HepG2 (cell line): ENCODE measurements at regions not wholly inside any gene's neighbourhood (a gene's known extent, or its start where the extent isn't known, plus 50 kb on each side); places are given as distances from the start of the nearest gene placed in this dataset.

Experiments
- ATAC-seq: fragments of 200-7000 bp; cut with Tn5 transposase; 3 replicates; pipeline ENCODE4 v1.9.1; 2020; ENCODE audit warnings: mild to moderate bottlenecking, moderate library complexity
- BruUV-seq: library from RNA; stranded (reverse); fragments of 400-500 nt; replicated peaks from 2 replicates; lab custom pipeline; 2021; lab: Mats Ljungman, UMichigan
- CTCF ChIA-PET: fragments of 300-600 bp; formaldehyde crosslinking; extraction: SDS; loops from one replicate; lab custom pipeline; 2021; ENCODE audit warnings: low total read pairs, inconsistent platforms, low intra/inter-chr PET ratio; lab: Yijun Ruan, JAX
- POLR2A ChIA-PET: fragments of 350-600 bp; sonication (Branson Sonifier 250); formaldehyde crosslinking; loops from one replicate; lab custom pipeline; 2020; ENCODE audit warnings: antibody characterized with exemption, inconsistent platforms; lab: Yijun Ruan, JAX
- DNase-seq: peaks from one replicate; pipeline ENCODE4 v3.0.0-alpha.2; 2015; ENCODE audit warnings: low spot score
- FAIRE-seq: peaks from 3 replicates; lab custom pipeline; 2011; peaks lifted over from hg19 to GRCh38; lab: Jason Lieb, UNC
- H2AFZ ChIP-seq: one replicate; pipeline ENCODE4 v1.6.1; 2011; ENCODE audit warnings: low read length, inconsistent platforms
- H3K27ac ChIP-seq: fragments of 300-600 bp; 3 replicates; pipeline ENCODE4 v1.8.0; 2011; ENCODE audit warnings: mixed run types, mild to moderate bottlenecking, mixed read lengths, low read length, inconsistent platforms; ENCODE audit not compliant: insufficient read depth; ENCODE audit errors: extremely low read length
- H3K27me3 ChIP-seq, 2 experiments: fragments of 200-600 bp in 1 of 2; 2 replicates in 1 of 2; 3 replicates in 1 of 2; pipeline versions ENCODE4 v1.6.0 to v1.8.0; 2011; ENCODE audit warnings: low read length in 2 of 2, mild to moderate bottlenecking in 2 of 2, moderate library complexity in 2 of 2, inconsistent platforms in 1 of 2; ENCODE audit not compliant: insufficient read depth in 2 of 2, control insufficient read depth in 1 of 2
- H3K36me3 ChIP-seq, 2 experiments: fragments of 200-600 bp in 1 of 2; replicated peaks in 1 of 2; 2 replicates in 1 of 2; 3 replicates in 1 of 2; pipeline versions ENCODE4 v1.5.1 to v1.8.0; 2011; ENCODE audit warnings: low read length in 2 of 2, inconsistent platforms in 1 of 2; ENCODE audit not compliant: insufficient read depth in 2 of 2, control insufficient read depth in 1 of 2
- H3K4me1 ChIP-seq: 2 replicates; pipeline ENCODE4 v1.5.1; 2012; ENCODE audit warnings: low read length, inconsistent platforms; ENCODE audit not compliant: insufficient read depth
- H3K4me2 ChIP-seq: 2 replicates; pipeline ENCODE4 v1.6.0; 2011; ENCODE audit warnings: low read depth, low read length, inconsistent platforms
- H3K4me3 ChIP-seq, 3 experiments: fragments of 200-600 bp in 1 of 3; sonication (generic), shearing (Covaris generic) in 1 of 3; replicated peaks in 1 of 3; 2 replicates each; pipeline ENCODE4 v1.5.1; 2011 to 2016; ENCODE audit warnings: low read length in 3 of 3, inconsistent platforms in 2 of 3, low read depth in 2 of 3, mild to moderate bottlenecking in 2 of 3, control low read depth in 1 of 3, mixed read lengths in 1 of 3; ENCODE audit not compliant: insufficient read depth in 1 of 3
- H3K79me2 ChIP-seq: one replicate; pipeline ENCODE4 v1.6.1; 2011; ENCODE audit warnings: low read length, inconsistent platforms; ENCODE audit not compliant: insufficient read depth
- H3K9ac ChIP-seq: 2 replicates; pipeline ENCODE4 v1.6.0; 2011; ENCODE audit warnings: mild to moderate bottlenecking, low read depth, low read length, inconsistent platforms; ENCODE audit not compliant: insufficient read depth
- H3K9me3 ChIP-seq: 2 replicates; pipeline ENCODE4 v1.5.1; 2012; ENCODE audit warnings: mild to moderate bottlenecking, low read length
- H4K20me1 ChIP-seq: 2 replicates; pipeline ENCODE4 v1.6.0; 2011; ENCODE audit warnings: inconsistent platforms, mild to moderate bottlenecking, low read length, moderate library complexity; ENCODE audit not compliant: insufficient read depth
- ATM ChIP-seq: fragments of 450-650 bp; IDR thresholded peaks from 2 replicates; pipeline ENCODE4 v1.7.1; 2017; ENCODE audit warnings: mild to moderate bottlenecking, borderline replicate concordance
- CEBPB ChIP-seq: IDR thresholded peaks from 2 replicates; pipeline ENCODE4 v1.6.1; 2011; ENCODE audit warnings: low read depth, low read length, improper control_type of control experiment, borderline replicate concordance
- CHCHD3 ChIP-seq: sonication (generic); formaldehyde crosslinking; IDR thresholded peaks from 2 replicates; pipeline ENCODE4 v1.8.0; 2022; ENCODE audit warnings: mild to moderate bottlenecking, missing genetic modification reagents, moderate library complexity
- FOSL1 ChIP-seq: sonication (generic); formaldehyde crosslinking; IDR thresholded peaks from 2 replicates; pipeline ENCODE4 v1.9.0; 2021; ENCODE audit warnings: missing genetic modification reagents, borderline replicate concordance
- KDM5B ChIP-seq: sonication (generic); formaldehyde crosslinking; IDR thresholded peaks from 2 replicates; pipeline ENCODE4 v1.4.0; 2020; ENCODE audit warnings: missing genetic modification reagents, mild to moderate bottlenecking, borderline replicate concordance
- SMAD1 ChIP-seq: sonication (generic); formaldehyde crosslinking; IDR thresholded peaks from 2 replicates; pipeline ENCODE4 v1.4.0; 2020; ENCODE audit warnings: missing genetic modification reagents, low read depth, mild to moderate bottlenecking, borderline replicate concordance
- SMYD3 ChIP-seq: sonication (generic); formaldehyde crosslinking; IDR thresholded peaks from 2 replicates; pipeline ENCODE4 v1.8.1; 2023; ENCODE audit warnings: mild to moderate bottlenecking, missing genetic modification reagents
- ZFX ChIP-seq: sonication (generic); formaldehyde crosslinking; IDR thresholded peaks from 2 replicates; pipeline ENCODE4 v1.4.0; 2020; ENCODE audit warnings: mild to moderate bottlenecking, low read depth, missing genetic modification reagents, moderate library complexity
- ZNF180 ChIP-seq: sonication (generic); formaldehyde crosslinking; IDR thresholded peaks from 2 replicates; pipeline ENCODE4 v1.4.0; 2020; ENCODE audit warnings: low read depth, missing genetic modification reagents, borderline replicate concordance
- ZNF552 ChIP-seq: sonication (generic); formaldehyde crosslinking; IDR thresholded peaks from 2 replicates; pipeline ENCODE4 v1.9.0; 2022; ENCODE audit warnings: missing genetic modification reagents, mild to moderate bottlenecking, borderline replicate concordance
- ZNF850 ChIP-seq: sonication (generic); formaldehyde crosslinking; conservative IDR thresholded peaks from 2 replicates; pipeline ENCODE4 v1.9.0; 2021; ENCODE audit warnings: mild to moderate bottlenecking, missing genetic modification reagents
- WGBS: methylation state at CpG from one replicate; pipeline ENCODE4 v1.1.6; 2017; ENCODE audit warnings: low lambda C conversion rate; 5-methylcytosine and 5-hydroxymethylcytosine counted together
- in situ Hi-C: cut with HindIII; loops from 2 replicates; pipeline ENCODE4 v1.10.0; 2017; ENCODE audit warnings: low pct_unique_long_range_greater_than_20kb; ENCODE audit not compliant: extremely low pct_ligation_motif_present
- intact Hi-C: fragments of 100-400 bp; cut with micrococcal nuclease; formaldehyde crosslinking; loops from one replicate; pipeline ENCODE4 v1.10.0; 2022; ENCODE audit not compliant: unreplicated experiment
- TF ChIP-seq, protein P1 (sequence below): IDR thresholded peaks from 2 replicates; pipeline ENCODE4 v1.6.1; 2018; ENCODE audit warnings: missing genetic modification reagents, mild to moderate bottlenecking, missing compliant biosample characterization

GRCh38 chr11:19393941-19394340 is 153.2 kb upstream of the E2F8 start:
- CTCF ChIA-PET = no interaction called here

GRCh38 chr11:19392847-19393518 is 152.2 kb upstream of the E2F8 start:
- intact Hi-C loops (no loop called here), in situ Hi-C loops (no loop called here)
- FAIRE-seq = no peak
- Histone ChIP-seq H3K79me2 (no peaks in the 10 kb centered on the region), H2AFZ (no peak overlapping the region), H3K9me3 (no peaks in the 10 kb centered on the region), H4K20me1 (no peaks in the 10 kb centered on the region), H3K9ac (no peak overlapping the region), H3K36me3 (no peaks in the 10 kb centered on the region), H3K4me3 (no peak overlapping the region), H3K27ac (no peak overlapping the region), H3K4me2 (no peak overlapping the region), H3K4me1 (peaks cover 10% of the 10 kb centered on the region; the same call in 1 of the 2 replicates), H3K27me3 (peaks cover 1 to 3% of the 10 kb centered on the region in 2 experiments; a peak in 2 of 5 replicates)
- ChIA-PET CTCF (no interaction called here), POLR2A (no interaction called here)
- no peak for ATAC-seq
- WGBS = 20% methylated on average over 3 of the region's 3 CpGs
- BruUV-seq = no TSS peak
- no peak for TF ChIP-seq ATM
- TF ChIP-seq ZFX (CRISPR knock-in tag) = no peak
- TF ChIP-seq FOSL1 (CRISPR knock-in tag) = no peak
- no peak for DNase-seq

More at GRCh38 chr11:19393941-19394340, 153.2 kb upstream of the E2F8 start:
- Histone ChIP-seq H4K20me1 (no peaks in the 10 kb centered on the region), H3K9me3 (no peaks in the 10 kb centered on the region), H3K9ac (no peak overlapping the region), H3K36me3 (no peaks in the 10 kb centered on the region), H2AFZ (no peak overlapping the region), H3K4me2 (no peak overlapping the region), H3K27ac (no peak overlapping the region), H3K4me1 (peaks cover 10% of the 10 kb centered on the region; the same call in 1 of the 2 replicates), H3K4me3 (no peak overlapping the region)
- in situ Hi-C loops (no loop called here), intact Hi-C loops (no loop called here)
- ATAC-seq (no peak), FAIRE-seq (no peak), DNase-seq (no peak)
- WGBS = 0% methylated on average over 1 of the region's 1 CpG
- no TSS peak for BruUV-seq
- POLR2A ChIA-PET = no interaction called here
- TF ChIP-seq CEBPB (peak; percentile 62; the same call in 1 of the 2 replicates), ZNF850 (CRISPR knock-in tag) (no peak), KDM5B (CRISPR knock-in tag) (no peak), SMYD3 (CRISPR knock-in tag) (no peak), CHCHD3 (CRISPR knock-in tag) (no peak), ZNF552 (CRISPR knock-in tag) (no peak), ZNF180 (no peak), SMAD1 (CRISPR knock-in tag) (no peak)
- TF ChIP-seq, protein P1, sequence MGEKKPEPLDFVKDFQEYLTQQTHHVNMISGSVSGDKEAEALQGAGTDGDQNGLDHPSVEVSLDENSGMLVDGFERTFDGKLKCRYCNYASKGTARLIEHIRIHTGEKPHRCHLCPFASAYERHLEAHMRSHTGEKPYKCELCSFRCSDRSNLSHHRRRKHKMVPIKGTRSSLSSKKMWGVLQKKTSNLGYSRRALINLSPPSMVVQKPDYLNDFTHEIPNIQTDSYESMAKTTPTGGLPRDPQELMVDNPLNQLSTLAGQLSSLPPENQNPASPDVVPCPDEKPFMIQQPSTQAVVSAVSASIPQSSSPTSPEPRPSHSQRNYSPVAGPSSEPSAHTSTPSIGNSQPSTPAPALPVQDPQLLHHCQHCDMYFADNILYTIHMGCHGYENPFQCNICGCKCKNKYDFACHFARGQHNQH (CRISPR knock-in tag) = no peak
- TF ChIP-seq, all 625 proteins: peak for 1
- Histone ChIP-seq H3K27me3 (peaks cover 0 to 3% of the 10 kb centered on the region in 2 experiments; a peak in 2 of 5 replicates), H3K79me2 (no peaks in the 10 kb centered on the region)
